HL-60 (cell line): ENCODE measurements at regions not wholly inside any gene's neighbourhood (a gene's known extent, or its start where the extent isn't known, plus 50 kb on each side); places are given as distances from the start of the nearest gene placed in this dataset.

Experiments used
- GABPA ChIP-seq: IDR thresholded peaks from 2 replicates; pipeline ENCODE4 v1.6.1; 2012; ENCODE audit warnings: low read depth
- POLR2AphosphoS5 ChIP-seq: IDR thresholded peaks from 2 replicates; pipeline ENCODE4 v1.6.1; 2012; ENCODE audit warnings: low read depth
- REST ChIP-seq: IDR thresholded peaks from 2 replicates; pipeline ENCODE4 v1.6.1; 2012; ENCODE audit warnings: low read depth; ENCODE audit not compliant: insufficient replicate concordance
- SPI1 ChIP-seq: IDR thresholded peaks from 2 replicates; pipeline ENCODE4 v1.6.1; 2012; ENCODE audit warnings: low read depth, mild to moderate bottlenecking, borderline replicate concordance
- TF ChIP-seq, protein P1 (sequence below): IDR thresholded peaks from one replicate; pipeline ENCODE4 v1.5.1; 2011; ENCODE audit warnings: low read length, control low read depth, inconsistent platforms; ENCODE audit not compliant: insufficient read depth

GRCh38 chr2:70354264-70354949 lies 52.5 kb upstream of the FAM136A start:
- TF ChIP-seq, protein P1, sequence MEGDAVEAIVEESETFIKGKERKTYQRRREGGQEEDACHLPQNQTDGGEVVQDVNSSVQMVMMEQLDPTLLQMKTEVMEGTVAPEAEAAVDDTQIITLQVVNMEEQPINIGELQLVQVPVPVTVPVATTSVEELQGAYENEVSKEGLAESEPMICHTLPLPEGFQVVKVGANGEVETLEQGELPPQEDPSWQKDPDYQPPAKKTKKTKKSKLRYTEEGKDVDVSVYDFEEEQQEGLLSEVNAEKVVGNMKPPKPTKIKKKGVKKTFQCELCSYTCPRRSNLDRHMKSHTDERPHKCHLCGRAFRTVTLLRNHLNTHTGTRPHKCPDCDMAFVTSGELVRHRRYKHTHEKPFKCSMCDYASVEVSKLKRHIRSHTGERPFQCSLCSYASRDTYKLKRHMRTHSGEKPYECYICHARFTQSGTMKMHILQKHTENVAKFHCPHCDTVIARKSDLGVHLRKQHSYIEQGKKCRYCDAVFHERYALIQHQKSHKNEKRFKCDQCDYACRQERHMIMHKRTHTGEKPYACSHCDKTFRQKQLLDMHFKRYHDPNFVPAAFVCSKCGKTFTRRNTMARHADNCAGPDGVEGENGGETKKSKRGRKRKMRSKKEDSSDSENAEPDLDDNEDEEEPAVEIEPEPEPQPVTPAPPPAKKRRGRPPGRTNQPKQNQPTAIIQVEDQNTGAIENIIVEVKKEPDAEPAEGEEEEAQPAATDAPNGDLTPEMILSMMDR: no peak
- TF ChIP-seq POLR2AphosphoS5 (no peak), SPI1 (no peak), REST (no peak), GABPA (no peak)
